ENCODE measurements at regions not wholly inside any gene's neighbourhood (a gene's known extent, or its start where the extent isn't known, plus 50 kb on each side); places are given as distances from the start of the nearest gene placed in this dataset.
"Not testable (repeated sequence)": the region's sequence is repeated elsewhere in the genome, so short reads cannot be mapped to it uniquely, and the experiment has no call there.

DNA sequence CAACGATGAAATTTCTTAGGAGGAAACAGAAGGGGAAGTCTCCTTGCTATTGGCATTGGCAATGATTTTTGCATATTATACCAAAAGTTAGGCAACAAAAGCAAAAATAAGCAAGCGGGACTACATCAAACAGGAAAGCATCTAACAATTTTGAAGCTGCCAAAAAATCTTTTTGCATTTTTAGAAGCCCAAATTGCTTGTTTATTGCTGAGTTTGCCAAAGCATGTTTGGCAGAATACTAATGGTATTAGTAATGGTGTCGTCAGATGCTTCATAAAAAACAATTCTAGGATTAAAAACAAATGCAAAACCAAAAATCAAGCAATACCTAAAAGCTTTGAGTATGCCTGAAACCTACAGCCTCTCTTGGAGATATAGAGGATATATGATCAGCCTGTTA lies 80.0 kb downstream of the GALR1 start:
- DNase-seq: no peak

DNA sequence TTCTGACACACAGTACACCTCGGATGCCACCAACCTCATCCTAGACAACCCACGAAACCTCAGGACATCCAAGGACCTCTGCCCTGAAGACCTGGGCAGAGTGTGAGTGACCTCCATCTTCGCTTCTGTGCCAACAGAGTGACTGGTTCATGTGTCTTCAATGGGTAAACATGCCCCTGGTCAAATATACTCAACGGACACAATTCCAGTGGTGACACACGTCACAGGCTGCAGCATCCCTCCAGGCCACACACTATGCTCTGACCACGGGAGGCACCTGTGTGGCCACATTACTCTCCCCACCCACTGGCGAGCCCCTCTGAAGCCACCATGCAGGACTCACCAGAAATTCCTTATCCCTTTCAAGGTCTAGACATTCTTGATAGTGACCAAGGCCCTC lies 85.2 kb downstream of the GALR1 start:
- no peak for DNase-seq

DNA sequence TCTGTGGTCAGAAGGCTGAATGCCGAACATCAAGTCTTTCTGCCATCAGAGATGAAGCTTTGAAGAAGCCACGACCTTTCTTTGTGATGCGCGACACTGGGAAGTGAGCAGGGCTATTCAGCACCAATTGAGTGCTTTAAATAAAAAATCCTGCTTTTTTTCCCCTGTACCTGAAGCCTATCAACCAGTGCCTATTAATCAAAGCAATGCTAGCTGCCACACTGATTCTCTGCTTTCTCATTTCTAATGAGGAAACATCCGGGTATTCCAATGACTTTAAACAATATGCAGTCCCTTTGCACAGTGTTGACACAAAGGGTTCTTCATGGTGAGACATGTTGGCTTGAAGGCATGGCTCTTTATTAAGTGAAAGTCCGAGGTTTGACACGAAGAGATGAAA lies 88.0 kb downstream of the GALR1 start:
- DNase-seq: no peak

DNA sequence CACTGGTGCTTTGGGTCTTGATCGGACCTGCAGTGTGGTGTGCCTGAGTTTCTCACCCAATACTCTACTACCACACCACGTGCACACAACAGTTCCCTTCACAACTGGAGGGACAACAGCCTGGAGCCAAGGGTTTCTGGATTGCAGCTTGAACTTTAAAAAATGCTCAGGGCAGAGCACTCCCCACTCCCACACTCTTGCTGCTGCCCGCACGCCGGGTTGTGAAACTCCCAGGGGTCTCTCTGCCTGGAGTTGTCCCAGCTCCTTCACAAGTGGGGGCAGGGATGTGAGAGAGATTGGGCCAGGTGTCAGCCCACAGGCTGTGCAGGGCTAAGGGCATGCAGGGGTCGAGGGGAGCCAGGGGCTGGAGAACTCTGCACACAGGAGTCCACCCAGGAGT lies 89.4 kb downstream of the GALR1 start:
- no peak for DNase-seq

DNA sequence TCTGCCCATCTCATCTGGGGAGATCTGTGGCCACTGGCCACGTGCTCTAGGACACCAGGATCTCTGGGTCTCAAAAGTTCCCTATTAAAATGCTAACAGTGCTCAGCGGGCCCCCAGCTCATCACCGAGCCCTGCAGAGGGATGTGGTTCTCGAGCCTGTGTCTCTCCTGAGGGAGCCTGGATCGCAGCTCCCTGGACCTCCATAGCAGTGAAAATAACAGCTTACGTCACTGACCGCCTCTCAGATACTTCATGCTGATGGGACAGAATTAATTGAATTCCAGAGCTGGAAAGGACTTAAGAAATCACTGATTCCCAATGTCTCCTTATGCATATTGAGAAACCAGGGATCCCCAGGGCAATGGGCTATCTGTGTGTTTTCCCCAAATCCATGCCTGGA lies 90.0 kb downstream of the GALR1 start:
- no peak for DNase-seq

DNA sequence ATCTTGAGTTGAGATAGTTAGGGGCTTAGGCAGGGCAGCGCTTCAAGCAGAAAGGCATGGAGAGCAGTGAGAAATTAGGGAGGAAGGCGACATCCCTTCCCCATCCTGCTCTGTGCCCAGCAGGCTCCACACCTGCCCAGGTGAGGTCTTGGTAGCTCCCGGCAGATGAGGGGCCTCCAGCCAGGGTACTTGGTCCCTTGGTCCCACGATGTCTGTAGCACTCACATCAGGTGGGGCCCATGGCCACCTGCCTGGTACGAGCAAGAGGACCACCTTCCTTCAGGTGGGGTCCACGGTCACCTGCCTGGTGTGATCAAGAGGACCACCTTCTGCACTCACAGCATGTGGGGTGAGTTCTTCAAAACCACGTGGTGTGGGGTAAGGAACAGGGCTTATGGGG lies 91.2 kb downstream of the GALR1 start:
- no peak for DNase-seq

DNA sequence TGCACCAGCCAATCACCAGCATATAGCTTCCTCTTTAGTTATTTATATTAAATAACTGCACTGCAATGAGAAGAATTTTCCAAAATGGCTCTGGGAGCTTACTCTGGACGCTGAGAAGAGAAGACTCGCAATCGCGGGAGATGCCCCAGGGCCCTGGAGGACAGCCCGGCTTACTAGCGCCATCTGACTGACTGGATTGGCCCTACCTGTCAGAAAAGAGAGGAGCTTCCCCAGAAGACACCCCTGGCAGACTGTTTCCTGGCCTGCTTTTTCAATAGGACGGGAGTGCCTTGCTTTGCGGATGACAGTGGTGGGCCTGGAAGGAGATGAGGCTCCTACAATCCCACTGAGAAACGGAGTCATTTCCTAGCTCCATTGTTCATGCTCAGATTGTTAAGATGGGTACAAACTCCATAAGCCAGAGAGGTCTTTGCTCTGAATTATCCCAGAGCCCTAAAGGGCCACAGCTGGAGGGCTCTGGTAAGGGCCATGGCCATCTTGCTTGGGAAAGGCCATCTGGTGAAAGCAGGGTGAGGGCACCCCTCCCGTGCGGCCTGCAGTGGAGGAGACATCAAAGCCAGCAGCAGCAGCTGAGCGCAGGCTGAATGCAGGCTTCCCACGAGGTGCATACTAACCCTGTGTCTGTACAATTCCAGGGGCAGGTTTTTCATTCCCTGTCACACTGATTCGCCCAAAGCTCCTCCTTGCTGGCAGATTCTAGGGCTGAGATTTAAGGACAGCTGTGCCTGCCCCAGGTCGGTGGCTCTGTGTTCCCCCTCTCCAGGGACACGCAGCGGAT lies 92.1 kb downstream of the GALR1 start:
- no peak for DNase-seq

DNA sequence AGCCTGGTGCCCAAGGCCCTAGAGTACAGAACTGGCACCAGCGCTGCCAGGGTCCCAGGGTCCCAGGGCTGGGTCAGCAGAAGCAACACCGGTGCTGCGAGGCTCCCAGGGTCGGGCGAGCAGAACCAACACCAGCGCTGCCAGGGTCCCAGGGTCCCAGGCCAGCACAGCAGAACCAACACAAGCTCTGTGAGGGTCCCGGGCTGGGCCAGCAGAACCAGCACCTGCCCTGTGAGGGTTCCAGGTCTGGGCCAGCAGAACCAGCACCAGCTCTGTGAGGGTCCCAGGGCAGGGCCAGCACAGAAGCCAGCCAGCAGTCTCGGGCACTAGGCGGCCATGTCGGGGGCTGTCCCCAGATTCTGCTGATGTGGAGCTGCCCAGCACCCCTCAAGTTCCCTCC lies 93.1 kb downstream of the GALR1 start:
- DNase-seq: no peak

DNA sequence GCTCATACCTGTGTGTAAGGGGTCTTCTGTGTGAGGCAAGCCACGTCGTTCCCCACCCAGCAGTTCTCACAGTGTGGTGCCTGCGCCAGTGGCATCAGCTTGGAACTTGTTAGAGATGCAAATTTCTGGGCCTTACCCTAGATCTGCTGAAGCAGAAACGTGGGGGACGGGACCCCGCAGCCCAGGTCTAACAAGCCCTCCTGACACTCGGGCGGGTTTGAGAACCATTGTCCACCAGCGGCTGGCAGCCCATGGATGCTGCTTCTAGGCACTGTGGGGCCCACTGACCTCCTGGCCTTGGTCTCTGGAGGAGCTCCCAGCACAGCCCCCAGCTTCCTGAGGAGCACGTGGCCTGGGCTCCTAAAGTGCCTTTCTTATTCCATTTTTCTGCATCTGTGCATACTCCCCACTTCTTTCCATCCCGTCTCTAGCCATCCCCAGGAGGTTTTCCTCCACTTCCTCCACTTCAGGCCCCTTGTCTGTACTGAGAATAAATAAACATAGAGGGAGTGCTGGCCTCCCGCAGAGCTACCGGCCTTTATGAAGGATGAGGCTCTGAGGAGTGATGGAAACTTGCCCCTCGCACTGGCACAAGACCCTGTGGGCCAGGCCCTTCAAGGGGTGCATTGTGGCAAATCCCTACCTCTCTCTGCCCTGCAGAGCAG lies 94.3 kb downstream of the GALR1 start:
- DNase-seq: no peak

DNA sequence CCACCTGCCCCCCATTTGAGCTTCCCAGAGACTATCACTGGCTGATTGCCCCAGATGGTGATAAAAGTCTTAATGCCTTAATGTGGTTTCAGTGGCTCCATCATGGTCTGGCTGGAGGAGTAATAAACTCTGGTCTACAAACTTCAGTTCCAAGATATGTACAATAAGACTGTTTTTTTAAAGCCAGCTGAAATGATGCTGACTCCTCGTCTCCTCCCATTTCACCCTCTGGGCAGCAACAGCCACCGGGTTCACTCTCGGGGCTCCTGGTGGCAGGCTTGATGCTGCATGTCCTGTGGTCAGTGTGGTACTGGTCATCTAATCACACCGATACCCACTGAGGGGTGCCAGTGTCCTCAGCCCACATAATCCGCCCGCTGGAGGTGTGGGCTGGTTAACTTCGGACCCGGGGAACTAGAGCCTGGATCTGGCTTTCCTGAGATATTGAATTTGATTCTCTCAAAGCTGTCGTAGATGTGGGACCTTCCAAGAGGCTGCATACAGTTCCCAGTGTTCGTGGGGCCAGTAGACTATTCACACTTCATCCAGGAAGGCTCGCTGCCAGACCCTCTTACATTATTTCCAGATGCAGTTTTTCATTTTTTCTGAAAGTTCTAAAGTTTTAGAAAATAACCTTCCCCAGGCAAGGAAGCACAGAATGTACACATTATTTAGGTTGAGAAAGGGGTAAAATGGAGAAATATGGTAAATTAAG lies 95.3 kb downstream of the GALR1 start:
- DNase-seq: no peak

DNA sequence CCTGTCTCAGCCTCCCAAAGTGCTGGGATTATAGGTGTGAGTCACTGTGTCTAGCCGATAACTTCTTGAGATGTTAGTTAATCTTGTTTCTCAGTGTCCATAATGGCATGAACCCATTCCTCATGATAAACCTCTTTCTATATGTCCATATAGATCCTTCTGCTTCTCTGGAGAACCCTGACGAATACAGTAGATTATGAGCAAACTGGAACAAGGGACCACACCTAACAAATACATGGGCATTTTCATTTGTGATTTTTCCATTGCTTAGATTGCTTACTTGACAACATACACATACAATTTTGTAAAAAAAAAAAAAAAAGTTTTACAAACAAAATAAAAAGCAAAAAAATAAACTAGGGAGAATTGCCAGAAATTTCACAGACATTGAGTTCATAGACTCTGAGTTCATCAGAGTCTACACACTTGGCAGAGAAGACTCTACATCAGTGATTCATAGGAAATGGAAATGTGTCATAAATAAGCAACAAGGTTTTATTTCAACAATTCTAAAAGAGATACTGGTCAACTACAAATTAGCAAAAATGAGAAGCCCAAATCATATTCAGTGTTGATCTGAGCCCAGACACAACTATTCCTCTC lies 96.7 kb downstream of the GALR1 start:
- DNase-seq: no peak

DNA sequence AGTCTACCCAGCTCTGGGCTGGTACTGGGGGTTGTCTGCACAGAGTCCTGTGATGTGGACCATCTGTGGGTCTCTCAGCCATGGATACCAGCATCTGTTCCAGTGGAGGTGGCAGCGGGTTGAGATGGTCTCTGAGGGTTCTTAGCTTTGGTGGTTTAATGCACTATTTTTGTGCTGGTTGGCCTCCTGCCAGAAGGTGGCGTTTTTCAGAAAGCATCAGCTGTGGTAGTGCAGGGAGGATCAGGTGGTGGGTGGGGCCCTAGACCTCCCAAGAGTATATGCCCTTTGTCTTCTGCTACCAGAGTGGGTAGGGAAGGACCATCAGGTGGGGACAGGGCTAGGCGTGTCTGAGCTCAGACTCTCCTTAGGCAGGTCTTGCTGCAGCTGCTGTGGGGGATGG lies 103.7 kb downstream of the GALR1 start:
- not testable (repeated sequence) for DNase-seq

DNA sequence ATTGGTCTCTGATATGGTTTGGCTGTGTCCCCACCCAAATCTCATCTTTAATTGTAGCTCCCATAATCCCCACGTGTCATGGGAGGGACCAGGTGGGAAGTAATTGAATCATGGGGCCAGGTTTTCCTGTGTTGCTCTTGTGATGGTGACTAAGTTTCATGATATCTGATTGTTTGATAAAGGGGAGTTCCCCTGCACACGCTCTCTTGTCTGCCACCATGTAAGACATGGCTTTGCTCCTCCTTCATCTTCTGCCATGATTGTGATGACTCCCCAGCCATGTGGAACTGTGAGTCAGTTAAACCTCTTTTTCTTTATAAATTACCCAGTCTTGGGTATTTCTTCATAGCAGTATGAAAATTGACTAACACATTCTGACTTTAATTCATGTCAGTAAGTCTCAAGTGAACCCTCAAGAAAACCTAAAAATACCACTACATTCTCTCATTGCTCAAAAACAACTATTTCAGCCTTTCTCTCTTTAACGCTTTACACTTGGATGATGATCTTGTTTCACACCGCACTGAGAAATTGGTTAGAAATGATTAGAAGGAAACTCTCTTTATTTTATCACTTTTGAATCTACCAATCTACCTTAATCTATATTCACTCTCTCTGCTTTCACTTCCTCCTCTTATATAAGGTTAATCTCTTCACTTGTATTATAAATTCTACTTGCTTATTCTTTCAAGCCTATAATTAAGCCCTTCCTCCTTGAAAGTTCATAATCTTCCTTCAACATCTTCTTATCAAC lies 110.1 kb downstream of the GALR1 start:
- no peak for DNase-seq

DNA sequence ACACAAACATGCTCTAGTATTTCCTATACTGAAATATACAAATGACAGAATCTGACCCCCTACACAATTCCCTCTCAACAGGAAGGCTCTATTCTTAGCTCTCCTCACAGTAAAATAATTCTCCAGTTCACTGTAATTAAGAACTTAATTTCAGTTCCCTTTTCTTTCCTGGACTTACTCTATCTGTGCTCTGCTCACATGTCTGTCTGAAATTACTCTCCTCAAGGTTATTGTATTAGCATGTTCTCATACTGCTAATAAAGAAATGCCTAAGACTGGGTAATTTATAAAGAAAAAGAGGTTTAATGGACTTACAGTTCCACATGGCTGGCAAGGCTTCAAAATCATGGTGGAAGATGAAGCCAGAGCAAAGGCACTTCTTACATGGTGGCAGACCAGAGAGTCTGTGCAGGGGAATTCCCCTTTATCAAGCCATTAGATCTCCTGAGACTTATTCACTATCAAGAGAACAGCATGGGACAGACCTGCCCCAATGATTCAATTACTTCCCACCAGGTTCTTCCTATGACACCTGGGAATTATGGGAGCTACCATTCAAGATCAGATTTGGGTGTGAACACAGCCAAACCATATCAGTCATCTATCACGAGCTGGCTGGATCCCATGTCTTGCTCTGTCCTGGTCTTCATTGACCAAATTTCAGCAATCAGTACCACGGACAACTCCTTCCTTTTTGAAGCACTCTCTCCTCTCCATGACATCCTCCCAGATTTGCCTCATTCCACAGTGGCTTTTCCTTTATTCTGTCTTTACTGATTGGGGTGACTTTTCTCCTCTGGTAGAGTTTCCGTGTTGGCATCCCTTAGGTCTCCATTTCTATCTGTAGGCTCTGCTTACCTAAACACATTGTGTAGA lies 110.9 kb downstream of the GALR1 start:
- no peak for DNase-seq

DNA sequence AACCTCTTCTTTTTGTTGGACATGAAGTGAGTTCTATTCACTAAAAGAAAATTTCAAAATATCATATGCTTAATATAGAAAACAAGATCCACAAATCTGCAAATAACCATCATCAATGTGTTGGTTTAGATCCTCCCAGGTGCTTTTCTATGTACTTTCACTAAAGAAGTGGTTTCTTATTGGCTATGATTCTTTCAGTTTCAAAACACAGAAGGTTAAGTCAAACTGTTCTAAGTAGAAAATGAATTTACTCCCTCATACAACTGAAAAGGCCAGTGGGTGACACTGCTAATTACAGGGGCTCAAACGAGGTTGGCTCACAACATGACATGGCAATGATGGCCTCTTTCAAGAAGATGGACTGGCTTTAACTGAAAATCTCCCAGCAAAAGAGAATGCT lies 111.7 kb downstream of the GALR1 start:
- no peak for DNase-seq

DNA sequence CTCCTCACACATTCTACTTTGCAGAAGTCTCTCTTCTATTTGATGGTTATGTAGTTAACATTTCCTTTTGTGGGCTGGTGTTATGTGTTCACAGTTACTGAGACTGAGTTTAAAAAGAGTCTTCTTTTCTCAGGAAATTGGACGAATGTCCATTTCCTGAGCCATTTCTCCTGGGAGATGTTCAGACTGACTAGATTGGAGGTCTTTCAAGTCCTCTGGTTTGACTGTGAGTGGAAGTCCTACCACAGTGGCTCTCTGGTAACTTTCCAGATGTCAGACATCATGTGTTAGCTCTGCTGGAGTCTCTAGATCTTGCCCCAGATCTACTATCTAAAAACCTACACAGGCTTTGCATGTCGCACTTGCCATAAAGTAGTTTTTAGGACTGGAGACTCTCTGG lies 116.0 kb downstream of the GALR1 start:
- DNase-seq: no peak

DNA sequence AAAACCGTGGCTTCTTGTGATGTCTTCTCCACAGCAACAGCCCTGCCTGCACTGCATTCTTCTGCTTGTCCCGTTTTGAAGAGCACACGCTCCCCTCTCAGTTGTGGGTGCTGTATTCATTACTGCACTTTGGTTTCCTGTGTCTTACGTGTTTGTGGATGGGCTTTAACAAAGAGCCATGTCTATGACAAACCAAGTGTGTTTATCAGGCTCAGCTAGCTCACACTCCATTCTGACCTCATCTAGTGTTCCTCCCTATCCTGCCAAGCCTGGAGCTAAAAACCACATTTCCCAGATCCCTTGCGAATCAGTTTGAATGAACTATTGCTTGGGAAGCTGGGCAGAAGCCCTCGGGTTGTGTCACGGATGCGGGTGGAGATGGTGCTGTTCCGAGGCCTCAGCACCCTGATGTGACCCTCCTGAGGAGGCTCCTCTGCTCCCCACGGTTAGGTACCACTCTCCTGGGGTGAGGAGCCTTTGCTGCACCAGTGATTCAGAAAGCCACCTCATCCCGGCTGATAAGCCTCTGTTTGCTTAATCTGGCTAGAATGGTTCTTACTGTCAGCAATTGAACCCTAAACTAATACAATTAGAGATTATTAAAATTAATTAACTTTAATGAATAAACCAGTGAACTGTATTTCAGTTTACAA lies 116.5 kb downstream of the GALR1 start:
- no peak for DNase-seq

DNA sequence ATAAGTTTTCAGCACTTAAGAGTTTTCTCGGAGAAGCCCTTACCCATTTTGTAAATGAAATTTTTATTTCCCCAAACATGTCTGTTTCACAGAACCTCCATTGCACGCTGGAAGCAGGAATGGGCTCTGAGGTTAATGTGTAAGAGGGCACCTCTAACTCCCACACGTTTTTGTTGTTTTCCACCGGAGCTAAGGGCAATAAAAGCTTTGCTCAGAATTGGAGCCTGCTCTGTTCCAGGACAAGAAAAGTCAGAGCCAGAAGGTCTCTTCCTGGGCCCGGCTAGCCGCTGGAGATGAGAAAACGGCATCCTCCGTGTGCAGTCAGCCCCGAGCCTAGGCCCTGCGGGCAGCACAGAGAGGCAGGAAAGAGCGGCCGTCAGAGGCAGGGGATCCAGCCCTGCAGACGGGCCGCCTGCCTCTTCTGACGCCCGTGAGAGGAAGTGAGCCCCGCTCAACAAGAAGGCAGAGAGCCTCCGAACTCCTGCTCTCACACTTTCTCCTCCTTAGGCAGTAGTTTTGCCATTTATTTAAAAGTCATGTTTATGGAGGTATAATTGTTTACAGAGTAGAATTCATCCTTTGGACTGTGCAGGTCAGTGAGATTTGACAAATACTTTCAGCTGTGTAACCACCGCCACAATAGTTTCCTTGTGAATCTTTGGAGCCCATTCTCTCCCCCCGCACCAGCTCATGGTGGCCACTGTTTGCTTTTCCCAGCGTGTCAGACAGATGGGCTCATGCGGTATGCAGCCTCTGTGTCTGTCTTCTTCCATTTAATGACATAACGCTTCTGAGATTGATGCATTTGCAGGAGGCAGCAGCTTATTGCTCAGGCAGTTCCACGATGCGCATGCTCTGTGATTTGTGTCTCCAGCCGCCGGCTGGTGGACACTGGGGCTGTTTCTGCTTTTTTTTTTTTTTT lies 117.3 kb downstream of the GALR1 start:
- no peak for DNase-seq

DNA sequence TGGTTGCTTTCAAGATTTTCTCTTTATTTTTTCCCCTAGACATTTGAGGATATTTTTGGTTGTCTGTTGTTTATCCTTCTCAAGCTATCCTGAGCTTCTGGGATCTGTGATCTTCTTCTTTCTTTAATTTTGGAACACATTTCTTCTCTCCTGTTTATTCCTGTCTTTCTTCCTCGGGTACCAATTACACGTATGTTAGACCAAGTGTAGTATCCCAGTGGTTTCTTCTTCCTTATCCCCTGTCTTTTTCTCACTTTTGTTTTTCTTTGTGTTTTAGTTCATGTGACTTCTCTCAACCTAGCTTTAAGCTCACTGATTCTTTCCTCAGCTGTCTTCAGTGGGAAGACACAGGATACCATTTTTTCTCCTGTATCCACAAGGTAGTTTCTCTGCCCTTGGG lies 120.0 kb downstream of the GALR1 start:
- no peak for DNase-seq

All from activated CD8-positive, alpha-beta memory T cell treated with anti-CD3 and anti-CD28 coated beads for 24 hours (primary cell).